ENCODE measurements at regions not wholly inside any gene's neighbourhood (a gene's known extent, or its start where the extent isn't known, plus 50 kb on each side); places are given as distances from the start of the nearest gene placed in this dataset.
A peak's percentile ranks its signal among the peaks of the same experiment; 100 is the strongest.
"Not testable (repeated sequence)": the region's sequence is repeated elsewhere in the genome, so short reads cannot be mapped to it uniquely, and the experiment has no call there.

GRCh38 chr6:27825025-27825793 lies 87.0 kb downstream of the OR2B2 start:
- 32 to 47% methylated on average over 6 to 7 of the region's 7 CpGs for WGBS, 2 donors (ENCODE audit: low coverage in 1 of 2)
- peaks cover 49% of the 10 kb centered on the region for H3K27me3 ChIP-seq
- H3K9me3 ChIP-seq: peaks cover 0 to 4% (median 0%) of the 10 kb centered on the region in 3 donors
- H3K4me3 ChIP-seq: peak overlapping the region in 1 of 2 donors; percentile 51
- no peaks in the 10 kb centered on the region for H3K36me3 ChIP-seq
- no peak for ATAC-seq
- peak overlapping the region in 2 of 4 donors; percentile 80 to 83 for H3K27ac ChIP-seq
- H3K4me1 ChIP-seq: peaks cover 0 to 4% (median 0%) of the 10 kb centered on the region in 3 donors
- no peak for TF ChIP-seq POLR2AphosphoS5 (IDR thresholded peaks at IDR 0.05)
- TF ChIP-seq POLR2A (IDR thresholded peaks at IDR 0.05): no peak
- no peak for TF ChIP-seq EP300 (IDR thresholded peaks at IDR 0.05)
- TF ChIP-seq CTCF (IDR thresholded peaks at IDR 0.05): no peak

GRCh38 chr6:27824211-27825024 lies 87.8 kb downstream of the OR2B2 start:
- TF ChIP-seq POLR2AphosphoS5 (IDR thresholded peaks at IDR 0.05): peak; percentile 23
- ATAC-seq: peak; percentile 74
- H3K9me3 ChIP-seq, H3K36me3 ChIP-seq, H3K4me1 ChIP-seq: not testable (repeated sequence)
- Histone ChIP-seq H3K4me3 (peak overlapping the region; percentile 40 to 51), H3K27me3 (peaks cover 56% of the 10 kb centered on the region), H3K27ac (peak overlapping the region in 3 of 4 donors; percentile 20 to 83 (median 80))
- 4 to 14% methylated on average over 10 to 25 of the region's 53 CpGs for WGBS, 2 donors (ENCODE audit: low coverage in 1 of 2)

GRCh38 chr6:27823714-27824210 lies 88.4 kb downstream of the OR2B2 start:
- peaks cover 63% of the 10 kb centered on the region for H3K27me3 ChIP-seq
- ATAC-seq: peak; percentile 87
- 0 to 2% methylated on average over 14 to 16 of the region's 31 CpGs for WGBS, 2 donors (ENCODE audit: low coverage in 1 of 2)

GRCh38 chr6:27816906-27817305 lies 95.3 kb downstream of the OR2B2 start:
- no peak for TF ChIP-seq POLR2AphosphoS5 (IDR thresholded peaks at IDR 0.05)
- TF ChIP-seq EP300 (IDR thresholded peaks at IDR 0.05): no peak
- TF ChIP-seq CTCF (IDR thresholded peaks at IDR 0.05): no peak
- no peak for TF ChIP-seq POLR2A (IDR thresholded peaks at IDR 0.05)
- no peak for ATAC-seq
- Histone ChIP-seq H3K36me3 (no peaks in the 10 kb centered on the region), H3K4me1 (peaks cover 0 to 10% (median 0%) of the 10 kb centered on the region in 3 donors), H3K27me3 (peaks cover 67% of the 10 kb centered on the region), H3K9me3 (no peaks in the 10 kb centered on the region), H3K27ac (no peak overlapping the region), H3K4me3 (no peak overlapping the region)
- 100% methylated on average over 1 to 2 of the region's 3 CpGs for WGBS, 2 donors (ENCODE audit: low coverage in 1 of 2)

More at GRCh38 chr6:27823714-27824210, 88.4 kb downstream of the OR2B2 start:
- peak overlapping the region in 3 of 4 donors; percentile 52 to 80 (median 73) for H3K27ac ChIP-seq
- H3K9me3 ChIP-seq, H3K36me3 ChIP-seq, H3K4me1 ChIP-seq: not testable (repeated sequence)
- H3K4me3 ChIP-seq: peak overlapping the region; percentile 10 to 51
- TF ChIP-seq POLR2AphosphoS5 (IDR thresholded peaks at IDR 0.05): peak; percentile 78

GRCh38 chr6:27814665-27815424 lies 97.4 kb downstream of the OR2B2 start:
- 0 to 2% methylated on average over 11 to 21 of the region's 40 CpGs for WGBS, 2 donors (ENCODE audit: low coverage in 1 of 2)
- peak overlapping the region in 2 of 4 donors; percentile 48 to 49 for H3K27ac ChIP-seq
- TF ChIP-seq POLR2AphosphoS5 (IDR thresholded peaks at IDR 0.05) (peak; percentile 24), EP300 (IDR thresholded peaks at IDR 0.05) (no peak)

GRCh38 chr6:27814415-27814664 lies 97.9 kb downstream of the OR2B2 start:
- H3K36me3 ChIP-seq, H3K9me3 ChIP-seq: not testable (repeated sequence)
- H3K4me3 ChIP-seq: peak overlapping the region; percentile 34 to 49
- peak overlapping the region in 1 of 4 donors; percentile 48 for H3K27ac ChIP-seq
- H3K4me1 ChIP-seq: peaks cover 0 to 25% (median 0%) of the 10 kb centered on the region in 3 donors
- ATAC-seq: peak; percentile 28
- H3K27me3 ChIP-seq: peaks cover 58% of the 10 kb centered on the region
- no CpG with 5 or more reads among the region's 24 CpGs for WGBS, 2 donors (ENCODE audit: low coverage in 1 of 2)

More at GRCh38 chr6:27814665-27815424, 97.4 kb downstream of the OR2B2 start:
- Histone ChIP-seq H3K9me3 (no peaks in the 10 kb centered on the region), H3K4me1 (peaks cover 0 to 25% (median 0%) of the 10 kb centered on the region in 3 donors), H3K27me3 (peaks cover 61% of the 10 kb centered on the region), H3K4me3 (peak overlapping the region; percentile 34 to 49), H3K36me3 (no peaks in the 10 kb centered on the region)
- ATAC-seq: peak; percentile 86

Data from gastroesophageal sphincter (tissue), 4 donors.